Type B pancreatic cell (in vitro differentiated cells): ENCODE measurements at regions not wholly inside any gene's neighbourhood (a gene's known extent, or its start where the extent isn't known, plus 50 kb on each side); places are given as distances from the start of the nearest gene placed in this dataset.

Source experiments
- DNase-seq: peaks from one replicate; pipeline ENCODE4 v3.0.0; 2021; ENCODE audit warnings: mixed read lengths; ENCODE audit not compliant: unreplicated experiment; ENCODE audit errors: extremely low spot score
- H3K27ac Mint-ChIP-seq: 2 replicates; pipeline ENCODE4 v1.8.0; 2021; ENCODE audit warnings: mild to moderate bottlenecking, mixed read lengths
- H3K27me3 Mint-ChIP-seq: 2 replicates; pipeline ENCODE4 v1.8.0; 2021; ENCODE audit warnings: mixed read lengths
- H3K36me3 Mint-ChIP-seq: 2 replicates; pipeline ENCODE4 v1.8.0; 2021; ENCODE audit warnings: mixed read lengths
- H3K4me1 Mint-ChIP-seq: one replicate; pipeline ENCODE4 v1.8.0; 2021; ENCODE audit warnings: mixed read lengths; ENCODE audit not compliant: unreplicated experiment
- H3K4me3 Mint-ChIP-seq: 2 replicates; pipeline ENCODE4 v1.8.0; 2021; ENCODE audit warnings: mild to moderate bottlenecking, mixed read lengths
- H3K9me3 Mint-ChIP-seq: 2 replicates; pipeline ENCODE4 v1.8.0; 2021; ENCODE audit warnings: mixed read lengths
- TF ChIP-seq, protein P1 (sequence below): fragments of 200-600 bp; sonication (generic); conservative IDR thresholded peaks from 2 replicates; pipeline ENCODE4 v1.5.0; 2021; ENCODE audit warnings: antibody characterized with exemption, mild to moderate bottlenecking

DNA sequence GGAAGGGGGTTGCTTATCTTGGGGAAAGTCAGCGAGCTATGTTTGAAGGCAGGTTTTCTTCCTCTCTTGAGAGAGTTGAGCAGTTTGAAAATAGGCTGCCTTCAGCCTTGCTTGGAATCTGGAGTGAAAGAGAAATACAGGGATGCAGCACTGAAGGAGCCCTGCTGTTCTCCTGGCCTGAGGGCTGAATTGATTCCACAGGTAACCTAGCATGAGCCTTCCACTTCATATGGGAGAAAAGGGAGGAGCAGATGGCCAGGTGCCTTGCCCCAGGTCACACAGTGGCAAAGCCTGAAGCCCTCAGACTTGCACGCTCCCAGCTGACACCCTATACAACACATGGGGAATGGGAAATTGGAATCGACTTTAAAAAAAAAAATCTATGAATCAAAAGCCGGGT is 88.0 kb upstream of the WLS start:
- TF ChIP-seq, protein P1, sequence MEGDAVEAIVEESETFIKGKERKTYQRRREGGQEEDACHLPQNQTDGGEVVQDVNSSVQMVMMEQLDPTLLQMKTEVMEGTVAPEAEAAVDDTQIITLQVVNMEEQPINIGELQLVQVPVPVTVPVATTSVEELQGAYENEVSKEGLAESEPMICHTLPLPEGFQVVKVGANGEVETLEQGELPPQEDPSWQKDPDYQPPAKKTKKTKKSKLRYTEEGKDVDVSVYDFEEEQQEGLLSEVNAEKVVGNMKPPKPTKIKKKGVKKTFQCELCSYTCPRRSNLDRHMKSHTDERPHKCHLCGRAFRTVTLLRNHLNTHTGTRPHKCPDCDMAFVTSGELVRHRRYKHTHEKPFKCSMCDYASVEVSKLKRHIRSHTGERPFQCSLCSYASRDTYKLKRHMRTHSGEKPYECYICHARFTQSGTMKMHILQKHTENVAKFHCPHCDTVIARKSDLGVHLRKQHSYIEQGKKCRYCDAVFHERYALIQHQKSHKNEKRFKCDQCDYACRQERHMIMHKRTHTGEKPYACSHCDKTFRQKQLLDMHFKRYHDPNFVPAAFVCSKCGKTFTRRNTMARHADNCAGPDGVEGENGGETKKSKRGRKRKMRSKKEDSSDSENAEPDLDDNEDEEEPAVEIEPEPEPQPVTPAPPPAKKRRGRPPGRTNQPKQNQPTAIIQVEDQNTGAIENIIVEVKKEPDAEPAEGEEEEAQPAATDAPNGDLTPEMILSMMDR, result no peak
- Mint-ChIP-seq H3K4me3 (peak overlapping the region; percentile 19), H3K9me3 (peaks cover 5% of the 10 kb centered on the region), H3K4me1 (peaks cover 30% of the 10 kb centered on the region), H3K27ac (no peak overlapping the region), H3K36me3 (no peaks in the 10 kb centered on the region), H3K27me3 (peaks cover 2% of the 10 kb centered on the region)
- no peak for DNase-seq

DNA sequence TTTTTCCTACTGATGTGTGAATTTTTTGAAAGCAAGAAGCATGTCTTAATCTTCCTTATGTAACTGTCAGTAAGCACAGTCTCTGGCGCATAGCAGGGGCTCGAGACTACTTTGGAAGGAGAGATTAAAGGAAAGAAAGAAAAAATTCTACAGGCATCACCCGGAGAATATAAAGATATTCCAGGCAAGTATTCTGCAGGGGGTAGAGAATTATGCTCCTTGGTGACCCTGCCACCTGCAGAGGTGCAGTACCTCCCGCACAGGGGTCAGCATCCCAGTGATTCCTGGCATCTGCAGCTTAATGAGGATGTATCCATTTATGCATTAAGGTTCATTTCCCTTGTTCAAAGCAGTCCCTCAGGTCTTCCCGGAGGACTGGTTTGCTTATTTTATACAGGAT is 87.6 kb upstream of the WLS start:
- DNase-seq, result no peak
- Mint-ChIP-seq H3K27me3 (peaks cover 2% of the 10 kb centered on the region), H3K9me3 (peaks cover 5% of the 10 kb centered on the region), H3K4me1 (peaks cover 30% of the 10 kb centered on the region), H3K27ac (no peak overlapping the region), H3K36me3 (no peaks in the 10 kb centered on the region), H3K4me3 (peak overlapping the region; percentile 19)
- TF ChIP-seq, protein P1, result no peak

DNA sequence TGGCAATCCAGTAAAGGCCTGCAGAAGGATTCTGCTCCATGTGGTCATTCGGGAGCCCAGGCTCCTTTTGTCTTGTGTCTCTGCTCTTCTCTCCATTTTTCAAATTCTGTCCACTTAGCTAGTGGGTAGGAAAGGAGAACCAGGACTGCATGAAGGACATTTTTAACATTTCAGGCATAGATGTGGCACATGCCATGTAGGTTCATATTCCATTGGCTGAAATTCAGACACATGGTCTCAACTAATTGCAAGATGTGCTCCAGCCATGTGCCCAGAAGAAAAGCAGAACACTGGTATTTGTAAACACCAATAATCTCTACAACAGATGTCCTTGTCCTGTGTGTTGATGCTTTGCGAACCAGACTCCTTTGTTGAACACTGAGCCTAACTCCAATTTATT is 85.2 kb upstream of the WLS start:
- Mint-ChIP-seq H3K27me3 (peaks cover 2% of the 10 kb centered on the region), H3K36me3 (no peaks in the 10 kb centered on the region), H3K4me3 (no peak overlapping the region), H3K27ac (no peak overlapping the region), H3K4me1 (peaks cover 38% of the 10 kb centered on the region), H3K9me3 (peaks cover 5% of the 10 kb centered on the region)
- DNase-seq, result no peak
- TF ChIP-seq, protein P1, result no peak

DNA sequence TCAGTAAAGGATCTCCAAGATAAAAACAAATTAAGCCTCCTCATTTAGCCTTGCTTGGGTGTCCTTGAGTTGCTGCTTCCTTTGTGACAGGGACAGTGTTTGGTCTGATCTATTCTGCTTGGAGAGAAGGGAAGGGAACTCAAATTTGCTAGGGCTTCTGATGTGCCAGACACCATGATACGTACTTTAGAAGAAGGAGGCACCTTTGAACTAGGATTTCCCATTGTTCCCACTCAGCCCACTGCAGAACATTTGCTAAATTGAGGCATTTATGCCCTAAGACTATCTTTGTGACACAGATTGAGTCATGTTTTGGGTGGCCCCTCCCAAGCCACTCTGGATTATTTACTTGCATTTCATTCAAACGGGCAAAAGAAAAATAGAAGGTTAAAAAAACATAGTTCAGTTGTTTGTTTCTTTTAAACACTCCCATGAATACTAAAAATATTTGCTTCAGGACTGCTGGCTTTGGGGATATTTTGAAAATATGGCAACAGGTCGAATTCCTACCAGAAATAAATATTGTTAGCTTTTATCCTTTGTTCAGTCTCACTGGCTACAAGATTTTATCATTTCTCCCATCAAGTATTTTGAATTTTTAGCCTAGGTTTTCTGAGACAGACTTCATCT is 81.9 kb upstream of the WLS start:
- Mint-ChIP-seq H3K27ac (no peak overlapping the region), H3K4me1 (peaks cover 16% of the 10 kb centered on the region), H3K9me3 (peaks cover 5% of the 10 kb centered on the region), H3K4me3 (no peak overlapping the region), H3K27me3 (no peaks in the 10 kb centered on the region), H3K36me3 (no peaks in the 10 kb centered on the region)
- TF ChIP-seq, protein P1, result no peak
- DNase-seq, result no peak

DNA sequence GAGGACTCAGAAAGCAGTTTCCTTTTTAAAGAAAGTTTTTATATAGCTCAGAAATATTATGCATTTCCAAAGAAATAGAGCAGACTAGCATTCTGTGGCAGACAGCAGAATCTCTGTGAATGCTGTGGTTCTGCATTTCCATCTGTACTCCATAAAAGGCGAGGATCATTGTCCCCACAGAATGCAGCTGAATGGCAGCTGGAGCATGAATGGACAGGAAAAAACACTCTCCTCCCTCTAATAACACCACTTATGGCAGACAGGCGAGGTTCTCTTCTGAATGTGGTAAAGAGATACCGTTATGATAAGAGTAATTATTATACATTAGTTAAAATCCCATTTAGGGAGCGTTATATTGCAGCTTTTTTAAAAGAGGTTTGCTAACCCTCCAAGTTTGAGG is 81.4 kb upstream of the WLS start:
- no peak overlapping the region for H3K27ac Mint-ChIP-seq
- H3K4me3 Mint-ChIP-seq, result no peak overlapping the region
- H3K9me3 Mint-ChIP-seq, result peaks cover 5% of the 10 kb centered on the region
- TF ChIP-seq, protein P1, result no peak
- no peaks in the 10 kb centered on the region for H3K27me3 Mint-ChIP-seq
- no peaks in the 10 kb centered on the region for H3K36me3 Mint-ChIP-seq
- DNase-seq, result no peak
- H3K4me1 Mint-ChIP-seq, result peaks cover 16% of the 10 kb centered on the region

DNA sequence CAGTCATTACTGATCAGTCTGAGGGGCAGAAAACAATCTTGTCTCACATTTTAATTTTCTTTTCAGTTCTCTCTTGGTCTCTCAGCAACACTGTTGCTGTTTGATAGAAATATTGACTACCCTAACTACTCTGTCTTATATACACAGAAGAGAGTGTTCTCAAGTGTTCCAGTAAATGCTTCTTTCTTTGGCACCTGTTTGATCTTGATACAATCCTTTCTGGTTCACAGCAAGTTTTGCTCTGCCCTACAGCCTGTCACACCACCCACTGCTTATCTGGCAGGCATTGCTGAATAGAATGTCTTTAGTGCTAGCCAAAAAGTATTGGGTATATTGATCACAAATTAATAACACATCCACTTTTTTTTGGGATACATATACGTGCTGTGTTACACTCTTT is 75.7 kb upstream of the WLS start:
- Mint-ChIP-seq H3K4me1 (peaks cover 8% of the 10 kb centered on the region), H3K27me3 (no peaks in the 10 kb centered on the region), H3K27ac (no peak overlapping the region), H3K36me3 (no peaks in the 10 kb centered on the region), H3K9me3 (no peaks in the 10 kb centered on the region), H3K4me3 (no peak overlapping the region)
- no peak for DNase-seq
- TF ChIP-seq, protein P1, result no peak
